WERI-Rb-1 (cell line): ENCODE measurements at regions not wholly inside any gene's neighbourhood (a gene's known extent, or its start where the extent isn't known, plus 50 kb on each side); places are given as distances from the start of the nearest gene placed in this dataset.

ENCODE experiments used
- DNase-seq: peaks from one replicate; pipeline ENCODE4 v3.0.0-alpha.2; 2020
- H3K27ac ChIP-seq: fragments of 250-450 bp; sonication (Bioruptor Pico); 2 replicates; pipeline ENCODE4 v1.5.1; 2020; ENCODE audit warnings: mild to moderate bottlenecking, moderate library complexity
- H3K27me3 ChIP-seq: fragments of 250-450 bp; sonication (Bioruptor Pico); 2 replicates; pipeline ENCODE4 v1.5.1; 2021; ENCODE audit warnings: mild to moderate bottlenecking, low read depth, moderate library complexity; ENCODE audit not compliant: insufficient read depth, severe bottlenecking
- H3K36me3 ChIP-seq: fragments of 250-450 bp; sonication (Bioruptor Pico); 2 replicates; pipeline ENCODE4 v1.5.1; 2020; ENCODE audit warnings: mild to moderate bottlenecking, moderate library complexity
- H3K4me3 ChIP-seq: 2 replicates; pipeline ENCODE4 v1.5.1; 2011; ENCODE audit warnings: low read depth, mild to moderate bottlenecking, control low read depth, low read length
- H3K9me3 ChIP-seq: fragments of 250-450 bp; sonication (Bioruptor Pico); 2 replicates; pipeline ENCODE4 v1.5.1; 2021; ENCODE audit warnings: mild to moderate bottlenecking, moderate library complexity; ENCODE audit not compliant: severe bottlenecking
- CTCF ChIP-seq: IDR thresholded peaks from 2 replicates; pipeline ENCODE4 v1.5.1; 2011; ENCODE audit warnings: low read depth, mild to moderate bottlenecking, control low read depth, inconsistent platforms, low read length

DNA sequence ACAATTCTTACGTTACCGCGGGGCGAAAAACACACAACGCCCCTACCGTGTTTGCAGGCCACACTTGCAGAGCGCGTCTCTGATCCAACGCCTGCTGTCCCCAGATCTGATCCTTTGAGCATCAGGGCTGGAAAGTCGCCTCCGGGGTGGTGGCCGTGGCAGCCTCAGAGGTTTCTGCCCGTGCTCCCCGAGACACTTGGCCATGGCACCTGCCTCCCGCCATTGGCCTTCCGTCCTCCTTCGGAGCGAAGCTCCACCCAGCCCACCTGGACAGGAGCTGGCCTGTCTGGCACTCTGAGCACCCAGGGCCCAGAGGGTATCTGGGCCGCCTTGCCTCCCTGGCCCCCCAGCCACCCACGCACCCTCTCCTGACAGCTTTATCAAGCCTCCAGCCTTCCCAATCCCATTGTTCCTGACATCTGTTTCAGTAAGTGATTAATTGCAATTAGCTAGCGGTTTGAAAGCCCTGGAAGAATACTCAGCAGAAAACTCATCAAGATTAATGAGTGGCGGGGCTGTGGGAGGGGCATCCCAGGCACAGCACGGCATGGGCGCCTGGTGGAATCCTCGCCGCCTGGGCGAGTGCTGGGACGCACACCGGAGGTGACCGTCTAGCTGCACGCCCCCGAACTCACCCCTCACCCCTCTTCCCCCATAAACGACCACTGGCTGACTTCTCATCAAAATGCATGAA is 181.5 kb upstream of the GSE1 start:
- H3K27ac ChIP-seq, result peak overlapping the region; percentile 86
- no peaks in the 10 kb centered on the region for H3K27me3 ChIP-seq
- no peak for TF ChIP-seq CTCF
- peak overlapping the region; percentile 27 for H3K4me3 ChIP-seq
- no peaks in the 10 kb centered on the region for H3K36me3 ChIP-seq
- no peaks in the 10 kb centered on the region for H3K9me3 ChIP-seq
- DNase-seq, result peak; percentile 75

- no peaks in the 10 kb centered on the region for H3K27me3 ChIP-seq
- no peak overlapping the region for H3K27ac ChIP-seq
- TF ChIP-seq CTCF, result no peak
- H3K4me3 ChIP-seq, result no peak overlapping the region
- DNase-seq, result no peak
- H3K36me3 ChIP-seq, result no peaks in the 10 kb centered on the region
- H3K9me3 ChIP-seq, result no peaks in the 10 kb centered on the region
These were observed 180.5 kb upstream of the GSE1 start for GRCh38 chr16:85432606-85433005.

DNA sequence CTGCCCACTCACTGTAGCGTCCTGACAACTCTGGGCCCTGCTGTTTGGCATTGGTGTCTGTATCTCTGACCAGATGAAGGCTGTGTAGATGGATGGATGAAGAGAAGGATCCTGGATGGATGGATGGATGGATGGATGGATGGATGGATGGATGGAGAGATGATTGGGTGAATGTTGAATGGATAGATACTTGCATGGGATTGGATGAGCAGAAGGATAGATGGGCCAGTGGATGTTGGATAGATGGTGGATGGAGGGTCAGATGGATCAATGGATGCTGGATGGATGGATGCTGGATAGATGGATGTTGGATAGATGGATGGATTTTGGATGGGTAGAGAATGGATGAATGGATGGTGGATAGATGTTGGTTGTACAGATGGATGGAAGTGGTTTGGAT is 179.6 kb upstream of the GSE1 start:
- no peak for TF ChIP-seq CTCF
- no peak for DNase-seq
- no peaks in the 10 kb centered on the region for H3K36me3 ChIP-seq
- H3K9me3 ChIP-seq, result no peaks in the 10 kb centered on the region
- H3K27ac ChIP-seq, result no peak overlapping the region
- H3K4me3 ChIP-seq, result no peak overlapping the region
- H3K27me3 ChIP-seq, result no peaks in the 10 kb centered on the region

- Histone ChIP-seq H3K27me3 (no peaks in the 10 kb centered on the region), H3K9me3 (no peaks in the 10 kb centered on the region), H3K36me3 (no peaks in the 10 kb centered on the region), H3K4me3 (no peak overlapping the region), H3K27ac (peak overlapping the region; percentile 56)
- DNase-seq, result no peak
- no peak for TF ChIP-seq CTCF
These were observed 177.8 kb upstream of the GSE1 start for GRCh38 chr16:85435286-85435685.

GRCh38 chr16:85435700-85436099 is 177.4 kb upstream of the GSE1 start:
- Histone ChIP-seq H3K9me3 (no peaks in the 10 kb centered on the region), H3K36me3 (no peaks in the 10 kb centered on the region), H3K27me3 (no peaks in the 10 kb centered on the region), H3K27ac (peak overlapping the region; percentile 97), H3K4me3 (no peak overlapping the region)
- DNase-seq, result no peak
- no peak for TF ChIP-seq CTCF

- no peak for TF ChIP-seq CTCF
- peak overlapping the region; percentile 97 for H3K27ac ChIP-seq
- H3K27me3 ChIP-seq, result no peaks in the 10 kb centered on the region
- peak overlapping the region; percentile 10; the same call in 1 of the 2 replicates for H3K4me3 ChIP-seq
- no peaks in the 10 kb centered on the region for H3K36me3 ChIP-seq
- DNase-seq, result no peak
- H3K9me3 ChIP-seq, result no peaks in the 10 kb centered on the region
These were observed 176.9 kb upstream of the GSE1 start for GRCh38 chr16:85436207-85436606.
